ENCODE measurements at regions not wholly inside any gene's neighbourhood (a gene's known extent, or its start where the extent isn't known, plus 50 kb on each side); places are given as distances from the start of the nearest gene placed in this dataset.

DNA sequence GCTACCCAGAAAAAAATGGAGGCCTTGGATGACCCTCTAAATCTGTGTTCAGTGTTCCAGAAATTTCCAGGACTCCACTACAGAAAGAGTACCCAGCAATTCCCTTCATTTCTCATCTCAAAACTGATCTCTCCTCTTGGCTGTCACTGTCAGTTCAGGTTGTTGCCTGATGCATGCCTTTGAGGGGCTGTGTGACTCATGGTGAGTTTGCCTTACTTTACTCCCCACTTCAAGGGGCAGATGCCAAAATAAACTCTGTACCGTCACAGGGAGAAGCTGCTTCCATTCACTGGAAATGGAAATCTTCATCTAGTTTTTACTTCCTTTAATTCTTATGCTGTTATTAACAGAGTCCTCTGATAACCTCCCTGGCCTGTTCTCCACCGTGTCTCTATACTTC, 1075.0 kb downstream of the DIAPH3 start:
- TF ChIP-seq POLR2A (IDR thresholded peaks at IDR 0.05) (no peak), CTCF (IDR thresholded peaks at IDR 0.05) (no peak)

All from heart left ventricle (tissue), 13 donors.